ENCODE measurements at regions not wholly inside any gene's neighbourhood (a gene's known extent, or its start where the extent isn't known, plus 50 kb on each side); places are given as distances from the start of the nearest gene placed in this dataset.

DNA sequence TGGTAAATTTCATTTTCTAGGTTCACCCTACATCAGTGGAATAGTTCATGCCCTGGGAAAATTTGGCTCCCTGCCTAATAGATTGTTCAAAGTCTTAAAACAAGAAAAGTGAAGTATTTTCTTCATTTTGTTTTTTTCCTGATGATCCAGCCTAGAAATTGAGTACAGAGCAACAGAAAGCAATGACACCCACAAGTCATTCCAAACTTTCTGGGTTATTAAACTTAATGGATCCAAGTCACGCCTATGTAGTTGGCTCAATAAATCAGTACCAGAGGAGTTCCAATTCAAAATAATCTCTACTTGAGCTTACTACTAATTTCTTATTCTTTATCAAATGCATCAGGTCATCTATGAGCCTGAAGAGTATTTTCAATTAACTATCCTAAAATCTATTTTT lies 937.6 kb upstream of the SLIT2 start:
- no peak for DNase-seq
- no peaks in the 10 kb centered on the region for H3K9me3 ChIP-seq
- H3K4me3 ChIP-seq: no peak overlapping the region
- H3K27me3 ChIP-seq: no peaks in the 10 kb centered on the region
- H3K4me1 ChIP-seq (ENCODE audit: insufficient read depth): no peaks in the 10 kb centered on the region
- H3K36me3 ChIP-seq: no peaks in the 10 kb centered on the region
- H3K27ac ChIP-seq: no peak overlapping the region
- intact Hi-C loops (cut with DNase I): no loop called here
- 57 to 80% (median 75%) methylated on average over 1 of the region's 1 CpG for WGBS, 3 donors
- TF ChIP-seq POLR2A (IDR thresholded peaks at IDR 0.05) (no peak), EP300 (IDR thresholded peaks at IDR 0.05) (no peak)
- TF ChIP-seq, protein P1, sequence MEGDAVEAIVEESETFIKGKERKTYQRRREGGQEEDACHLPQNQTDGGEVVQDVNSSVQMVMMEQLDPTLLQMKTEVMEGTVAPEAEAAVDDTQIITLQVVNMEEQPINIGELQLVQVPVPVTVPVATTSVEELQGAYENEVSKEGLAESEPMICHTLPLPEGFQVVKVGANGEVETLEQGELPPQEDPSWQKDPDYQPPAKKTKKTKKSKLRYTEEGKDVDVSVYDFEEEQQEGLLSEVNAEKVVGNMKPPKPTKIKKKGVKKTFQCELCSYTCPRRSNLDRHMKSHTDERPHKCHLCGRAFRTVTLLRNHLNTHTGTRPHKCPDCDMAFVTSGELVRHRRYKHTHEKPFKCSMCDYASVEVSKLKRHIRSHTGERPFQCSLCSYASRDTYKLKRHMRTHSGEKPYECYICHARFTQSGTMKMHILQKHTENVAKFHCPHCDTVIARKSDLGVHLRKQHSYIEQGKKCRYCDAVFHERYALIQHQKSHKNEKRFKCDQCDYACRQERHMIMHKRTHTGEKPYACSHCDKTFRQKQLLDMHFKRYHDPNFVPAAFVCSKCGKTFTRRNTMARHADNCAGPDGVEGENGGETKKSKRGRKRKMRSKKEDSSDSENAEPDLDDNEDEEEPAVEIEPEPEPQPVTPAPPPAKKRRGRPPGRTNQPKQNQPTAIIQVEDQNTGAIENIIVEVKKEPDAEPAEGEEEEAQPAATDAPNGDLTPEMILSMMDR (IDR thresholded peaks at IDR 0.05): no peak

DNA sequence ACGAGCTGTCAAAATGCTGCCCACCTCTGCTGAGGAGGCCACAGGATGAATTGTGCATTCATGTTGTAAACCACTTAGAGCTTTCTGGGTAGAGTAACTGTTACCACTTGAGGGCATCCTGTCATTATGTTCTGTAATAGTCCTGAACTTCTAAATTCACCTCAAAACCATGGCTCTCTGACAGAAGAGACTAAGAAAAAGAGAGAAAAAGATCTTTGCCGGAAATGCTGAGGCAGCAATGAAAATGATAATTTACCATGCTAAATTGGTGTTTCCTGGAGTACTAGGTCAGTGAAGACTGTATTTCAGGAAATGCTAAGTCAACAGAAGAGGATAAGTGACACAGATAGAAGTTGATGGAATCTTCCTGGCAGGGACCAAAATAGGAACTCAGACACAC lies 942.3 kb upstream of the SLIT2 start:
- no peaks in the 10 kb centered on the region for H3K4me1 ChIP-seq (ENCODE audit: insufficient read depth)
- H3K4me3 ChIP-seq: no peak overlapping the region
- no peaks in the 10 kb centered on the region for H3K9me3 ChIP-seq
- WGBS, 3 donors: 29 to 36% (median 31%) methylated on average over 2 of the region's 2 CpGs
- H3K27ac ChIP-seq: no peak overlapping the region
- no peaks in the 10 kb centered on the region for H3K27me3 ChIP-seq
- DNase-seq: no peak
- H3K36me3 ChIP-seq: no peaks in the 10 kb centered on the region
- intact Hi-C loops (cut with DNase I): no loop called here
- TF ChIP-seq POLR2A (IDR thresholded peaks at IDR 0.05): no peak
- TF ChIP-seq, protein P1 (IDR thresholded peaks at IDR 0.05): no peak
- no peak for TF ChIP-seq EP300 (IDR thresholded peaks at IDR 0.05)

DNA sequence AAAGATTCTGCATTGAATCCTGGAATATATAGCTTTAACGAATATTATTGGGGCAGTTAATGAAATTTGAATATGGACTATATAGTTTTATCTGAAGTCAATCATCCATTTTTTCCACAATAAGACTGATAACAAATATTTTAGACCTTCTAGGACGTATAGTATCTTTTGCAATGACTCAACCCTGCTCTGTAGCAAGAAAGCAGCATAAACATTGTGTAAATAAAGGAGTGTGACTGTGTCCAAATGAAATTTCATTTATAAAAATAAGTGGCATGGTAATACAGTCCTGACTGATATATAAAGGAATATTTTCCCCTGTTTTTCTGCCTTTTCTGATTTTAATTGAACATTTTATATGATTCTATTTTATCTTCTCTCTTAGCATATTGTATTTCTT lies 947.7 kb upstream of the SLIT2 start:
- no peak overlapping the region for H3K27ac ChIP-seq
- no peaks in the 10 kb centered on the region for H3K36me3 ChIP-seq
- no peaks in the 10 kb centered on the region for H3K27me3 ChIP-seq
- H3K4me3 ChIP-seq: no peak overlapping the region
- 56 to 62% (median 60%) methylated on average over 2 of the region's 2 CpGs for WGBS, 3 donors
- no peak for DNase-seq
- intact Hi-C loops (cut with DNase I): no loop called here
- no peaks in the 10 kb centered on the region for H3K9me3 ChIP-seq
- TF ChIP-seq POLR2A (IDR thresholded peaks at IDR 0.05) (no peak), EP300 (IDR thresholded peaks at IDR 0.05) (no peak)
- TF ChIP-seq, protein P1 (IDR thresholded peaks at IDR 0.05): no peak
- H3K4me1 ChIP-seq (ENCODE audit: insufficient read depth): no peaks in the 10 kb centered on the region

DNA sequence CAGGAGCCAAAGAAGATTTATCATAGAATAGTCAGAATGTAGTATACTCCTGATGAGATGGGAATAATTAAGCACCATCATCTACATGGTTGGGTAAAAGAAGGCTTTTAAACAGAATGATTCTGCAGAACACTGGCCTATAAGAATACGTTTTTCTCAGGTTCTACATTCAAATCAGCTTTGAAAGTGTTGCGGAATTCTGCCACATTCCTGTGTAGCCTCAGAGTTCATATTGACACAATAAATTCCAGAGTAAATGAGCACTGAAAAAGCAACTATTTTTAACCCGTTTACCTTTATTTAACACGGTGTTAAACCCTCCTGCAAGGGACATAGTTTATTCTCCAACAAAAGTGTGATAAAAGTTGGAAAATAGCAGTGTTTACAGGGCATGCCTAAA lies 950.2 kb upstream of the SLIT2 start:
- H3K4me3 ChIP-seq: no peak overlapping the region
- TF ChIP-seq, protein P1 (IDR thresholded peaks at IDR 0.05): no peak
- TF ChIP-seq EP300 (IDR thresholded peaks at IDR 0.05): no peak
- no peak for TF ChIP-seq POLR2A (IDR thresholded peaks at IDR 0.05)
- 50 to 66% (median 52%) methylated on average over 4 of the region's 4 CpGs for WGBS, 3 donors
- H3K27me3 ChIP-seq: no peaks in the 10 kb centered on the region
- intact Hi-C loops (cut with DNase I): no loop called here
- H3K36me3 ChIP-seq: no peaks in the 10 kb centered on the region
- no peaks in the 10 kb centered on the region for H3K4me1 ChIP-seq (ENCODE audit: insufficient read depth)
- no peaks in the 10 kb centered on the region for H3K9me3 ChIP-seq
- H3K27ac ChIP-seq: no peak overlapping the region
- DNase-seq: no peak

DNA sequence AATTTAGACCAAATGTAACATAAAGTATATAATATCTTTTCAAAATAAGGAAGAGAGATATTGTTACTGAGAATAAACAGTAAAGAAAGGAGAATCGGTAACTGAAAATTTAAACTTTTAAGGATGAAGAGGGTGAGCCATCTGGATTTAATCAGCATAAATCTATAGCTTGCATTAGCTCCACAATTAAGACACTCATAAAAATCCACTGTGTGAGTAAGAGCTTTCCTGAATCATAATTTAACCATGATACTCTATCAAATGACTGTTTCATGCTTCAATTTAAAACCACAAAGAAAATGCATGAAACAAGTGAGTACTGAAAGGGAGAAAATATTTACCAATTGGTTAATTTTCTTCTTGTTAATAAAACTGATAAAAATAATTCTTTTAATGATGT lies 951.5 kb upstream of the SLIT2 start:
- H3K9me3 ChIP-seq: no peaks in the 10 kb centered on the region
- no peaks in the 10 kb centered on the region for H3K27me3 ChIP-seq
- TF ChIP-seq, protein P1 (IDR thresholded peaks at IDR 0.05): no peak
- intact Hi-C loops (cut with DNase I): no loop called here
- H3K4me1 ChIP-seq (ENCODE audit: insufficient read depth): no peaks in the 10 kb centered on the region
- no peak overlapping the region for H3K4me3 ChIP-seq
- no peak for DNase-seq
- H3K27ac ChIP-seq: no peak overlapping the region
- no peaks in the 10 kb centered on the region for H3K36me3 ChIP-seq
- 51 to 73% (median 65%) methylated on average over 1 of the region's 1 CpG for WGBS, 3 donors
